ENCODE measurements at regions not wholly inside any gene's neighbourhood (a gene's known extent, or its start where the extent isn't known, plus 50 kb on each side); places are given as distances from the start of the nearest gene placed in this dataset.
A peak's percentile ranks its signal among the peaks of the same experiment; 100 is the strongest.
"Not testable (repeated sequence)": the region's sequence is repeated elsewhere in the genome, so short reads cannot be mapped to it uniquely, and the experiment has no call there.

DNA sequence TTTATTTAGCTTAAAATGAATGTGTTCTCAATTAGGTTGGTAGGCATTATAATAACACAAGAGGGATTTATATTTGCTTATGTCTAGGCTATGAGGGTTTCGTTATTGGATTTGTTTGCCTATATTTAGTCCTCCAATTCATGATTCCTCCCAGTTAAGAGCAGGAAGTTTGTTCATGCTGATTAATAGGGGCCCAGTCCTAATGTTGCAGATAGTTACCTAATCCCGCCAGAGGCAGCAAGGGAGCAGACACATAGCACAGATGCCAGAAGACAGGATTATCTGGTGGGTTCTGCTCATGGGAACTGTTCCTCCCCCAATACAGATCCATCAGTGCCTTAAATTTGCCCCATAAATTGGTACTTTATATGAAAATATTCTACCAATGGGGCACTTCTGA lies 100.8 kb upstream of the TLE4 start:
- no peak for DNase-seq (ENCODE audit: low spot score)

DNA sequence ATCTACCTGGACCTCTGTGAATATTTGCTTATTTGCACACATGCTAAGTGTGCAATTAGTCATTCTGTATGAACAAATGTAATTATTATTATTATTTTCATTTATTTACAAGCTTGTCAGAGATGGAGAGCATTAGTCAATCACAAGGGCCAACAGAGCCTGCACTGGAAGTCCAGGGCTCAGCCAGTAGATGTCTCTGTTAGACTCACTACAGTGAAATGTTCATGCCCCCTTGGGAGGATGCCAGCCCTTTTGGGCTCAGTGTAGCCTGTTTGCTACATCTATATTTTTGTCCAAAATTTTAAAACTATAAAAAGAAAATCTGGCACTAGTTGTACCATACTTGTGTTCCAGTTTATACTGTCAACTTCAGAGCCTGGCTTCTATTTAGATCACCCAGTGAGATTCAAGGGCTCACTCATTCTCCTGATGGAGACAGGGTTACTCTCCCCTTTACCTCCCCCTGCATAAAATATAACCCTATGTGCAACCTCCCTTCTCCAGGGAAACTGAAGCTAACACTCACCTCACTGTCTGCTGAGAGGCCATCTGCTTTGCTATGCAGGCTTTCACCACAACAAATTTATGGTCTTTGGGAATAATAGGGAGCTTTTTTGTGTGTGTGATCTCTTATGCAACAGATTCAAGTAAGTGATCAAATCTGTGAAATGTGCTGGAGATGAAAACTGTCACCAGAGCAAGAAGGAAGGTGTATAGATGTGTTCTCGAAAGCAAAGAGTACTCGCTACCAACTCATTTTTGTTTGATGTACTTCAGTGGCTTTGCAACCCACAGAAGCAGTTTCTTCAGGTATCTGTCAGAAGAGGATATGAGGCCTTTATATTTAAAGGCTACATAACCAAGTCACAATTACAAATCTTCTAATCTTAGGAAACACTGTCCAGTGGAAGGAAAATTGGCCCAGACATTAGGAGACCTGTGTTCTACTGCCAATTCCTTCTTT lies 99.9 kb upstream of the TLE4 start:
- DNase-seq (ENCODE audit: low spot score), result no peak

DNA sequence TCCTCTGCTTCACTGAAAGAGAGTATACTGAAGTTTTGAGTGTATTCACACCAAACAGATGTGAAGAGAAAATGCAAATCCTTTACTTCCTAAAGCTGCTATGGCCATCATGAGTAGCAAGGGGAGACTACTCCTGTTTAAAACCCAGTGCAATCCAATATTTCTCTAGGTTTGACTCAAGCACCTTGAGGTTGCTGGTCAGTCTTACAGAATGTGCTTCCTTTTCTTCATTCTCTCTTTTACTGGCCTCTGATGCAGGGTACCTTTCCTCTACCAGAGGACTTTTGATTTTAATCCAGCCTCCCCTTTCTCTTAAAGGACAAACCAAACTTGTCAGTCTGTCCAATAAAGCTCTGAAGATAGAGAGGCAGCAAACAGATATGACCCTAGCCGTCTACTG lies 98.1 kb upstream of the TLE4 start:
- DNase-seq (ENCODE audit: low spot score), result no peak

- DNase-seq (ENCODE audit: low spot score), result no peak
Measured at GRCh38 chr9:79477241-79477840, 94.4 kb upstream of the TLE4 start.

DNA sequence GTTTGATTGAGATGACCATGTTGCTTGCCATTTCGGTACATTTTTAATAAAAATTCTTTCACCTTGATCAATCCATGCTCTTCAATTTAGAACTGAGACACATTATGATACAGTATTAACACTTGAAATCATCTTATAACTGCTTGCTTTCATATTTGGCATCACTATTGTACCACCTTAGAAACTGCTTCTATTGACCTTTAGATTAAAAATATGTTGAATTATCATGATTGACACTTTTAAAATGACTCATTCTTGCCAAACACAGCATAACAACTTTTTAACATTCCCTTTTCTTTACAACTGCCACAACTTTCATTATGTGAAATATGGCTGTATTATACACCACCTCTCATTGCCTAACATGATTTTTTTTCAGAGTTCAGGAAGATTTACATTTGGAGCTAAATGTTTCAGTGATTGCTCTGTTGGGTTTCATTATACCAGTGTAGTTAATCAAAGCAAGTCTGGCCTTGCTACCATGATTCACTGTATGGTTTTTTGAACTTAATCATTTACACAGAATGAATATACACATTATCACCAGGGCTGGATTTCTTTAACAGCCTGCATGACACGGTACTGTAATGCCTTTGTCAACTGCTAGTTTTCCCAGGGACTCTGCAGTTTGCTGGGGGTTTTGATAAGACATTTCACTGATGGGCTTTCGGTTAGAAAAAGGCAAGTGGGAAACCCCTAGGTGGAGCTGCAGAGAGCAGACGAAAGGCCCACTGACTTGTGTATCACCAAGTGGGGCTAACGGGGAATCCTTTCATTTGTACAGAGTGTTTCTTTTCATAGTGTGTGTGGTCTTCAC lies 93.6 kb upstream of the TLE4 start:
- DNase-seq (ENCODE audit: low spot score), result peak; percentile 11

DNA sequence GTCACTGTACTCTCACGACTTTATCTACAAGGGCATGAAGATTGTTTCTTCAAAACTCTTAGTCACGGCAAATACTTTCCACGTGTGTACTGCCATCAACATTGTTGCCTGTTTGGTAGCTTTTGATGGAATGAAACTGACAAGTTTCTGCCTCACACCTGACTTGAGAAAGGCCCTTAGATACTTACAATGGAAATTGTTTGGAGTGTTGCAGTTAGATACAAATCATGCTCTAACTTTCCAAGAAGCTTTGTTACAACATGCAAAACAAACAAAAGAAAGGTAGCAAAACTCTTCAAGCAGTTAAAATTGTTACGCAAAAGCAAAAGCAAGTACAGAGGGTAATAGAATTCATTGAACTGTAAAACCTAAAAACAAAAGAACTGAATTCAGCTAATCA lies 91.1 kb upstream of the TLE4 start:
- no peak for DNase-seq (ENCODE audit: low spot score)

- DNase-seq (ENCODE audit: low spot score), result no peak
Measured at GRCh38 chr9:79481846-79482477, 89.8 kb upstream of the TLE4 start.

- no peak for DNase-seq (ENCODE audit: low spot score)
Measured at GRCh38 chr9:79485258-79485657, 86.5 kb upstream of the TLE4 start.

- peak; percentile 58 for DNase-seq (ENCODE audit: low spot score)
Measured at GRCh38 chr9:79489261-79490000, 82.3 kb upstream of the TLE4 start.

- DNase-seq (ENCODE audit: low spot score), result no peak
Measured at GRCh38 chr9:79490657-79491248, 81.0 kb upstream of the TLE4 start.

- DNase-seq (ENCODE audit: low spot score), result no peak
Measured at GRCh38 chr9:79492092-79493009, 79.4 kb upstream of the TLE4 start.

DNA sequence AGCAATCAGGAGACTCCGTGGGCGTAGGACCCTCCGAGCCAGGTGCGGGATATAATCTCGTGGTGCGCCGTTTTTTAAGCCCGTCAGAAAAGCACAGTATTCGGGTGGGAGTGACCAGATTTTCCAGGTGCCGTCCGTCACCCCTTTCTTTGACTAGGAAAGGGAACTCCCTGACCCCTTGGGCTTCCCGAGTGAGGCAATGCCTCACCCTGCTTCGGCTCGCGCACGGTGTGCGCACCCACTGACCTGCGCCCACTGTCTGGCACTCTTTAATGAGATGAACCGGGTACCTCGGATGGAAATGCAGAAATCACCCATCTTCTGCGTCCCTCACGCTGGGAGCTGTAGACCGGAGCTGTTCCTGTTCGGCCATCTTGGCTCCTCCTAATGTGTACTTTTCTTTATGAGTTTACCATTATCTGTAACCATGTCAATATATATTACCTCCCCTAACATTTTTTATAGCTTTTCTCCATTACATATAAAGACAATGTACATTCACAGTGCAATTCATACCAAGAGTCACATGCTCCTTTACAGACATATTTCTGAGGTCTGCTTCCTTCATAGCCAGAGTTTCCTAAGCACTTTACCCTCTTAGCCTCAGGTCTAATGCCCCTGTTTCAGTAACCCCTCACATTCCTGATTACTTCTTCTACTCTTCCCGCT lies 71.4 kb upstream of the TLE4 start:
- not testable (repeated sequence) for DNase-seq (ENCODE audit: low spot score)

DNA sequence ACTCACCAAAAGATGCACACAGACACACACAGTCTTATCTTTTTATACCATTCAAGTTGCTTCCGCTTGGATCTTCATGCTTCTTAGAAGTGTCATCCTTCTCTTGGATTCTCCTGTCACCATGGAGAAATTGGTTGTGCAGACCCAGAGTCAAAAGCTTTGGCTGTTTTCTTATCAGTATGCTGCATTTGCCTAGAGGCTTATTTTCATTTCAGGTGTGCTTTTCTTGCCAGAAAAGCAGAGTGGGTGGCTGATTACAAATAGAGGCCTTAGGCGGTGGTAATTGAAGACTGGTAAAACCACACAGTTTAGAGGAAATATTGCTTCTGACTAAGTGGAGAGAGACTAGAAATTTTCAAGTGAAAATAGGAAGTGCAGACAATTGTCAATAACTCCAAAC lies 70.2 kb upstream of the TLE4 start:
- no peak for DNase-seq (ENCODE audit: low spot score)

DNA sequence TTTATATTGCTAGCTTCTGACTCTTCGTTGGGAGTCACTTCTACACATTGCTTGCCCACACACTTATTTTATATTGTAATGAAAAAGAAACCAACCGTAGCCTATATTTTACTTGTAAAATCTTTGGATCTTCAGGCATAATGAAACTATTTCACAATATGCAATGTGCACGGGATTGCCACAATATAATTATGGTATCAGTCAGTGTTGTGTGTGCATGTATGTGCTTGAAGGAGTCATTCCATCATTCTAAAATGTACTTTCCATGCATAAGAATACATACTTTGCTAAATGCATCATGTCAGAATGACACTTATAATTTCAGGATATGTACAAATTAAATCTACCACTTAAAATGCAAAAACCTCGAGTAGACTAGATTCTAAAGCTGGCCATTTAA lies 64.0 kb upstream of the TLE4 start:
- DNase-seq (ENCODE audit: low spot score), result no peak

DNA sequence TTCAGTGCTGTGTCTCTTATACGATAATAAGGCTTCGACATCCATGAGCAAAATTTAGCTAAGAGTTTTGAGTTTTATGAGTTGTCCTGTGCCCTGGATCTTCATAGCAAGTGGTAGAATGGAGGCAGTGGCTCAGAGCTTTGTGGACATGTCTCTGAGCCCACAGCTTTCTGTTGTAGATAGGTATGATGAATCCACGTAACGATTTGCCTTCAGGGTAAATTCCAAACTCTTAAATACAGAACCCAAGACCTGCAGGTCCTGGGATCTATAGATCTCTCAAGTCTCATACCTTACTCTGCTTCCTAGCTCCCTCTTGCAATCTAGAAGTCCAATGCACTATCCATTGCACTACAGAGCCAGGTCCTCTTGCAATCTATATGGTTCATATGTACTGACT lies 59.5 kb upstream of the TLE4 start:
- DNase-seq (ENCODE audit: low spot score), result no peak
